ENCODE measurements at regions not wholly inside any gene's neighbourhood (a gene's known extent, or its start where the extent isn't known, plus 50 kb on each side); places are given as distances from the start of the nearest gene placed in this dataset.

DNA sequence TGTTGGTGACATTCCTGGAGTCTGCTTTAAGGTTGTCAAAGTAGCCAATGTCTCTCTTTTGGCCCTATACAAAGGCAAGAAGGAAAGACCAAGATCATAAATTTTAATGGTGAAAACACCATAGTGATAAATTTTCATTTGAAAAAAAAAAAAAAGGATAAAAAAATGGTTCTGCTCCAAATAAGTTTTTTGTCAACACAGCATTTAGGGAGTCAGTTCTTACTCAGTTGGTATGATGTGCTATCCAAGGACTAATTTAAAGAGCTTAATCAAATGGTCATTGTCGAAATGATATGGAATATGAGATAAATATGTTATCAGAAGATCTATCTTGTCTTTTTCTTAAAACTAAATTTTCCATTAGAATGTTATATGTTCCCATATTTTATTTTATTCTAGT lies 83.9 kb downstream of the PCDH18 start:
- TF ChIP-seq, protein P1, sequence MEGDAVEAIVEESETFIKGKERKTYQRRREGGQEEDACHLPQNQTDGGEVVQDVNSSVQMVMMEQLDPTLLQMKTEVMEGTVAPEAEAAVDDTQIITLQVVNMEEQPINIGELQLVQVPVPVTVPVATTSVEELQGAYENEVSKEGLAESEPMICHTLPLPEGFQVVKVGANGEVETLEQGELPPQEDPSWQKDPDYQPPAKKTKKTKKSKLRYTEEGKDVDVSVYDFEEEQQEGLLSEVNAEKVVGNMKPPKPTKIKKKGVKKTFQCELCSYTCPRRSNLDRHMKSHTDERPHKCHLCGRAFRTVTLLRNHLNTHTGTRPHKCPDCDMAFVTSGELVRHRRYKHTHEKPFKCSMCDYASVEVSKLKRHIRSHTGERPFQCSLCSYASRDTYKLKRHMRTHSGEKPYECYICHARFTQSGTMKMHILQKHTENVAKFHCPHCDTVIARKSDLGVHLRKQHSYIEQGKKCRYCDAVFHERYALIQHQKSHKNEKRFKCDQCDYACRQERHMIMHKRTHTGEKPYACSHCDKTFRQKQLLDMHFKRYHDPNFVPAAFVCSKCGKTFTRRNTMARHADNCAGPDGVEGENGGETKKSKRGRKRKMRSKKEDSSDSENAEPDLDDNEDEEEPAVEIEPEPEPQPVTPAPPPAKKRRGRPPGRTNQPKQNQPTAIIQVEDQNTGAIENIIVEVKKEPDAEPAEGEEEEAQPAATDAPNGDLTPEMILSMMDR (tag by site-specific recombination; IDR thresholded peaks at IDR 0.05), result no peak
- TF ChIP-seq ZNF416 (tag by site-specific recombination; IDR thresholded peaks at IDR 0.05), result no peak
- no peak for TF ChIP-seq ZNF114 (tag by site-specific recombination; IDR thresholded peaks at IDR 0.05)
- no peak for TF ChIP-seq ZNF121 (tag by site-specific recombination; IDR thresholded peaks at IDR 0.05)
- no peak for TF ChIP-seq ZNF24 (tag by site-specific recombination; IDR thresholded peaks at IDR 0.05)
- TF ChIP-seq, protein P2, sequence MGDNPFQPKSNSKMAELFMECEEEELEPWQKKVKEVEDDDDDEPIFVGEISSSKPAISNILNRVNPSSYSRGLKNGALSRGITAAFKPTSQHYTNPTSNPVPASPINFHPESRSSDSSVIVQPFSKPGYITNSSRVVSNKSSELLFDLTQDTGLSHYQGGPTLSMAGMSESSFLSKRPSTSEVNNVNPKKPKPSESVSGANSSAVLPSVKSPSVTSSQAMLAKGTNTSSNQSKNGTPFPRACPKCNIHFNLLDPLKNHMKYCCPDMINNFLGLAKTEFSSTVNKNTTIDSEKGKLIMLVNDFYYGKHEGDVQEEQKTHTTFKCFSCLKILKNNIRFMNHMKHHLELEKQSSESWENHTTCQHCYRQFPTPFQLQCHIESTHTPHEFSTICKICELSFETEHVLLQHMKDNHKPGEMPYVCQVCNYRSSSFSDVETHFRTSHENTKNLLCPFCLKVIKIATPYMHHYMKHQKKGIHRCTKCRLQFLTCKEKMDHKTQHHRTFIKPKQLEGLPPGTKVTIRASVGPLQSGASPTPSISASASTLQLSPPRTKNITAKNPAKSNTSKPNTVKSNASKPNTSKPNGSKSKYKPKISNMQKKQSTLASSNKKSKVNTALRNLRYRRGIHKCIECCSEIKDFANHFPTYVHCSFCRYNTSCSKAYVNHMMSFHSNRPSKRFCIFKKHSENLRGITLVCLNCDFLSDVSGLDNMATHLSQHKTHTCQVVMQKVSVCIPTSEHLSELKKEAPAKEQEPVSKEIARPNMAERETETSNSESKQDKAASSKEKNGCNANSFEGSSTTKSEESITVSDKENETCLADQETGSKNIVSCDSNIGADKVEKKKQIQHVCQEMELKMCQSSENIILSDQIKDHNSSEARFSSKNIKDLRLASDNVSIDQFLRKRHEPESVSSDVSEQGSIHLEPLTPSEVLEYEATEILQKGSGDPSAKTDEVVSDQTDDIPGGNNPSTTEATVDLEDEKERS (tag by site-specific recombination; IDR thresholded peaks at IDR 0.05), result no peak
- TF ChIP-seq TCF7L2 (IDR thresholded peaks at IDR 0.05; ENCODE audit: borderline replicate concordance, low read depth, low read length), result no peak
- TF ChIP-seq TRIM28 (IDR thresholded peaks at IDR 0.05; ENCODE audit: borderline replicate concordance, low read length), result no peak
